Type B pancreatic cell (in vitro differentiated cells): ENCODE measurements at regions not wholly inside any gene's neighbourhood (a gene's known extent, or its start where the extent isn't known, plus 50 kb on each side); places are given as distances from the start of the nearest gene placed in this dataset.
"Not testable (repeated sequence)": the region's sequence is repeated elsewhere in the genome, so short reads cannot be mapped to it uniquely, and the experiment has no call there.

Source experiments
- DNase-seq: peaks from one replicate; pipeline ENCODE4 v3.0.0; 2021; ENCODE audit warnings: mixed read lengths; ENCODE audit not compliant: unreplicated experiment; ENCODE audit errors: extremely low spot score
- H3K27ac Mint-ChIP-seq: 2 replicates; pipeline ENCODE4 v1.8.0; 2021; ENCODE audit warnings: mild to moderate bottlenecking, mixed read lengths
- H3K27me3 Mint-ChIP-seq: 2 replicates; pipeline ENCODE4 v1.8.0; 2021; ENCODE audit warnings: mixed read lengths
- H3K36me3 Mint-ChIP-seq: 2 replicates; pipeline ENCODE4 v1.8.0; 2021; ENCODE audit warnings: mixed read lengths
- H3K4me1 Mint-ChIP-seq: one replicate; pipeline ENCODE4 v1.8.0; 2021; ENCODE audit warnings: mixed read lengths; ENCODE audit not compliant: unreplicated experiment
- H3K4me3 Mint-ChIP-seq: 2 replicates; pipeline ENCODE4 v1.8.0; 2021; ENCODE audit warnings: mild to moderate bottlenecking, mixed read lengths
- H3K9me3 Mint-ChIP-seq: 2 replicates; pipeline ENCODE4 v1.8.0; 2021; ENCODE audit warnings: mixed read lengths
- TF ChIP-seq, protein P1 (sequence below): fragments of 200-600 bp; sonication (generic); conservative IDR thresholded peaks from 2 replicates; pipeline ENCODE4 v1.5.0; 2021; ENCODE audit warnings: antibody characterized with exemption, mild to moderate bottlenecking

DNA sequence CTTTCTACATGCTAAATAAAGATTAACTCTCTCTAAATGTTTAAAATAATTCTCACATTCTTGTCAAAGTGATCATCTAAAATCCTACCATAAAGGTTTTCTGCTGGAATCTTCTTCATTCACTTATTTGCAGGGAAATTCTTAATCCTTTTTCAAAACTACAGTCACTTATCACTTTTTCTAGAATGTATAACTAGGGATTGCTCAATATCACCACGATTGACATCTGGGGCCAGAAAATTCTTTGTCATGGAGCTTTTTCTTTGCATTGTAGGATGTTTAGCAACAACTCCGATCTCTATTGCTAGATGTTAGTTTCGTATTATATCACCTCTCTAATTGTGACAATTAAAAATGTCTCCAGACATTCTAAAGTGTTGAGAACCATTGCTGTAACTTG is 344.9 kb upstream of the PIK3R1 start:
- no peak for DNase-seq
- H3K27ac Mint-ChIP-seq, result no peak overlapping the region
- H3K27me3 Mint-ChIP-seq, result peaks cover 4% of the 10 kb centered on the region
- H3K9me3 Mint-ChIP-seq, result no peaks in the 10 kb centered on the region
- no peaks in the 10 kb centered on the region for H3K36me3 Mint-ChIP-seq
- H3K4me1 Mint-ChIP-seq, result no peaks in the 10 kb centered on the region
- TF ChIP-seq, protein P1, sequence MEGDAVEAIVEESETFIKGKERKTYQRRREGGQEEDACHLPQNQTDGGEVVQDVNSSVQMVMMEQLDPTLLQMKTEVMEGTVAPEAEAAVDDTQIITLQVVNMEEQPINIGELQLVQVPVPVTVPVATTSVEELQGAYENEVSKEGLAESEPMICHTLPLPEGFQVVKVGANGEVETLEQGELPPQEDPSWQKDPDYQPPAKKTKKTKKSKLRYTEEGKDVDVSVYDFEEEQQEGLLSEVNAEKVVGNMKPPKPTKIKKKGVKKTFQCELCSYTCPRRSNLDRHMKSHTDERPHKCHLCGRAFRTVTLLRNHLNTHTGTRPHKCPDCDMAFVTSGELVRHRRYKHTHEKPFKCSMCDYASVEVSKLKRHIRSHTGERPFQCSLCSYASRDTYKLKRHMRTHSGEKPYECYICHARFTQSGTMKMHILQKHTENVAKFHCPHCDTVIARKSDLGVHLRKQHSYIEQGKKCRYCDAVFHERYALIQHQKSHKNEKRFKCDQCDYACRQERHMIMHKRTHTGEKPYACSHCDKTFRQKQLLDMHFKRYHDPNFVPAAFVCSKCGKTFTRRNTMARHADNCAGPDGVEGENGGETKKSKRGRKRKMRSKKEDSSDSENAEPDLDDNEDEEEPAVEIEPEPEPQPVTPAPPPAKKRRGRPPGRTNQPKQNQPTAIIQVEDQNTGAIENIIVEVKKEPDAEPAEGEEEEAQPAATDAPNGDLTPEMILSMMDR, result no peak
- no peak overlapping the region for H3K4me3 Mint-ChIP-seq

DNA sequence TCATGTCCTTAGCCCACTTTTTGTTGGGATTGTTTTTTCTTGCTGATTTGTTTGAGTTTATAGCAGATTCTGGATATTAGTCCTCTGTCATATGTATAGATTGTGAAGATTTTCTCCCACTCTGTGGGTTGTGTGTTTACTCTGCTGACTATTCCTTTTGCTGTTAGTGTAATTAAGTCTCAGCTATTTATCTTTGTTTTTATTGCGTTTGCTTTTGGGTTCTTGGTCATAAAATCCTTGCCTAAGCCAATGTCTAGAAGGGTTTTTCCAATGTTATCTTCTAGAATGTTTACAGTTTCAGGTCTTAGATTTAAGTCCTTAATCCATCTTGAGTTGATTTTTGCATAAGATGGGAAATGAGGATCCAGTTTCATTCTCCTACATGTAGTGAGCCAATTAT is 351.2 kb upstream of the PIK3R1 start:
- H3K9me3 Mint-ChIP-seq, H3K27ac Mint-ChIP-seq, H3K4me3 Mint-ChIP-seq, DNase-seq, H3K36me3 Mint-ChIP-seq, H3K27me3 Mint-ChIP-seq, H3K4me1 Mint-ChIP-seq: not testable (repeated sequence)

DNA sequence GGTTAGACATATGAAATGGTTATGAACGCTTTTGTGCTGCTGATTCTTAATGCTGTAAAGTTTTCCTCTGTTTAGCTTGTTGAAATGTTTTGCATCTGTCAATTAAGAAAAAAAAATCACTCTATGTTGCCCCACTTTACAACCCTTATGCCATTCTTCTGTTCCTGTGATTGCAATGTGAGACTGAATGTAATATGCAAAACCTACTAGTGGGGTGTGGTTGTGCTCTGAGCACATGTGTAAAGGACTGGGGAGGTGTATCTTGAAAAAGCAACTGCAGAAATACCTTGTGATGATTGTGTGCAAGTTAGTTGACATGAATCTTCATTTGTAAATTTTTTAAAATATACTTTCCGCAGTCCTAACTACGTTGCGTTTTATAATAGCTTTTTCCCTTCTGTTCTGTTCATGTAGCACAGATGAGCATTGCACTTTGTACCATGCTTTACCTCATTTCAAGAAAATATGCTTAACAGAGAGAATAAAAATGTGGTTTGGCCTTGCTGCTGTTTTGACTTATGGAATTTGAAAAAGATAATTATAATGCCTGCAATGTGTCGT is 357.0 kb upstream of the PIK3R1 start:
- DNase-seq, result no peak
- no peaks in the 10 kb centered on the region for H3K36me3 Mint-ChIP-seq
- no peak overlapping the region for H3K27ac Mint-ChIP-seq
- H3K4me1 Mint-ChIP-seq, result peaks cover 19% of the 10 kb centered on the region
- TF ChIP-seq, protein P1, result no peak
- no peak overlapping the region for H3K4me3 Mint-ChIP-seq
- no peaks in the 10 kb centered on the region for H3K27me3 Mint-ChIP-seq
- H3K9me3 Mint-ChIP-seq, result no peaks in the 10 kb centered on the region

DNA sequence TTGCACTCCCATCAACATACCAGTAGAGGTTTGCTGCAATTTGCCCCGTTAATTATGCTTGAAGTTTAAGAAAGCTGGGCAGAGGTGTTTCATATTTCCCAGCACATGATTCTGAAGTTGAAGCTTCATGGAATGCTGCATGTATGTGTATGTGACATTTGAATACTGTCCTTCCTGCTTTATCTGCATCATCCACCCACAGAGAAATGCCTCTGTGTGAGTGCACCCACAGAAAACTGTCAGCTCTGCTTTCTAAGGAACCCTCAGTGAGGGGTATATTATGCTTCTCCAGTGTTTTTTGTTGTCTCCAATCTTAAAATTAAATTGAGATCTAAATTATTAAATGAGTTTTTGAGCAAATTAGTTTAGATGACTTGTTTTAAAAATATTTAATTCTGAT is 358.1 kb upstream of the PIK3R1 start:
- Mint-ChIP-seq H3K9me3 (no peaks in the 10 kb centered on the region), H3K4me1 (peaks cover 19% of the 10 kb centered on the region), H3K36me3 (no peaks in the 10 kb centered on the region), H3K4me3 (no peak overlapping the region), H3K27me3 (no peaks in the 10 kb centered on the region), H3K27ac (no peak overlapping the region)
- TF ChIP-seq, protein P1, result no peak
- DNase-seq, result no peak

DNA sequence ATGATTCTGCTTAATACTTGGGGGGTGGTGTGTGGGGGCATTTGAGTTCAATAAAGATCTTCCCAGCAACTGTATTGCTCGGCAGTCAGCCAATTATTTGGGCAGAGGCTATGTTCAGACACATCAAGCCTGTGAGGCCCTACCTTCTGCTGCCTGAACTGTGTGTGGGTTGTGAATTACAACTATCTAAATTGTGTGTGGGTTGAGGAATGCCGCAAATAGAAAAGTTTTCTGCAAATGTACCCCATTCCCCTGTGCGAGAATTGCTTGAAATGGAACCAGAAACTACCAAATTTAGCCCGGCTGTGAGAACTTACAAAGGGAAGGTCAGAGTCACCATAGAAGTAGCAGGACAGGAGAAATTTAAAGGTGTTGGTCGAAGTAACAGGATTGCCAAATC is 360.0 kb upstream of the PIK3R1 start:
- Mint-ChIP-seq H3K27me3 (no peaks in the 10 kb centered on the region), H3K4me3 (no peak overlapping the region), H3K9me3 (no peaks in the 10 kb centered on the region), H3K36me3 (no peaks in the 10 kb centered on the region), H3K27ac (no peak overlapping the region), H3K4me1 (peaks cover 19% of the 10 kb centered on the region)
- TF ChIP-seq, protein P1, result no peak
- no peak for DNase-seq

DNA sequence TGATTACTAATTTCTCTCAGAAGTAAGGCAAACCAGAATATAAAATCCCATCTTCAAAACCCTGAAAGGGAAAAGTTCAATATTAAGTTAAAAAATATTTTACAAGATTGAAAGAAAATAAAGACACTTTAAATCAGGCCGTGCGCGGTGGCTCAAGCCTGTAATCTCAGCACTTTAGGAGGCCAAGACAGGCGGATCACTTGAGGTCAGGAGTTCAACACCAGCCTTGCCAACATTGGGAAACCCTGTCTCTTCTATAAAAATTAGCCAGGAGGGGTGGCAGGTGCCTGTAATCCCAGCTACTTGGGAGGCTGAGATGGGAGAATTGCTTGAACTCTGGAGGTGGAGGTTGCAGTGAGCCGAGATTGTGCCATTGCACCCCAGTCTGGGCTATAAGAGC is 364.6 kb upstream of the PIK3R1 start:
- H3K36me3 Mint-ChIP-seq, H3K4me3 Mint-ChIP-seq, H3K9me3 Mint-ChIP-seq, DNase-seq, H3K4me1 Mint-ChIP-seq, H3K27ac Mint-ChIP-seq, H3K27me3 Mint-ChIP-seq: not testable (repeated sequence)

DNA sequence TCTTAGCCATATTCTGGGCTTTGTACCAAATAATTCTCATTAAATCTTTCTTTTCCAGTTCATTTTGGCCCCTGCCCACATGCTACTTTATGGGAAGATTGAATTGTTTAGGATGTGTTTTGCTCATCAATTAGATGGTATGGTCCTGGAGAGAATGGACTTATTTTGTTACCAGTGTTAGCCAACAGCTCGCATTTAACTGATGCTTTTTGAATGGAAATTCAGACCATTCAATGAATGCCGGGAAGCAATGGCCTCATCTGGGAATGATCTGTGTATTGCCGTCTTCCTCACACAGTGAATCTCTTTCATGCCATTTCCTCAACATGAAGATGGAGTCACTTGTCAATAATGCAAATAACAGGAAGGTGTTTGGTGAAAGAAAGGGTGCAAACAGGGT is 370.6 kb upstream of the PIK3R1 start:
- no peaks in the 10 kb centered on the region for H3K36me3 Mint-ChIP-seq
- H3K9me3 Mint-ChIP-seq, result peaks cover 1% of the 10 kb centered on the region
- no peak for DNase-seq
- TF ChIP-seq, protein P1, result no peak
- no peaks in the 10 kb centered on the region for H3K4me1 Mint-ChIP-seq
- H3K27ac Mint-ChIP-seq, result no peak overlapping the region
- H3K4me3 Mint-ChIP-seq, result no peak overlapping the region
- no peaks in the 10 kb centered on the region for H3K27me3 Mint-ChIP-seq
